ENCODE measurements at regions not wholly inside any gene's neighbourhood (a gene's known extent, or its start where the extent isn't known, plus 50 kb on each side); places are given as distances from the start of the nearest gene placed in this dataset.

- ChIA-PET CTCF (ENCODE audit: partially characterized antibody) (interaction anchor here (0.9 to 2.7 kb wide), 4 partner anchors 16 to 760 kb away, joined by 3 to 5 read pairs (median 4); no protein-coding TSS in a partner anchor), POLR2A (ENCODE audit: partially characterized antibody) (no interaction called here)
- Histone ChIP-seq H3K18ac (ENCODE audit: extremely low read depth, low read length) (no peak overlapping the region), H4K5ac (ENCODE audit: insufficient read length, low read depth, low read length) (no peak overlapping the region), H2BK20ac (ENCODE audit: low read length) (no peak overlapping the region), H3K14ac (ENCODE audit: insufficient read length) (no peak overlapping the region), H2AFZ (ENCODE audit: low read length) (no peak overlapping the region), H2BK120ac (replicated peaks; ENCODE audit: low read depth, low read length) (no peak overlapping the region), H2BK12ac (ENCODE audit: low read depth, low read length) (no peak overlapping the region), H4K8ac (ENCODE audit: extremely low read depth, insufficient read depth, low read length) (no peak overlapping the region), H4K20me1 (replicated peaks in 1 of 2; ENCODE audit: control insufficient read depth in 1 of 2, insufficient read depth in 2 of 2, low read length in 2 of 2) (no peaks in the 10 kb centered on the region), H3K4me1 (replicated peaks in 1 of 4; ENCODE audit: control insufficient read depth in 3 of 4, insufficient read depth in 4 of 4, low read length in 3 of 4) (no peaks in the 10 kb centered on the region), H3K56ac (replicated peaks; ENCODE audit: insufficient read length, low read depth, low read length) (no peak overlapping the region), H3K79me1 (ENCODE audit: low read depth, low read length) (no peaks in the 10 kb centered on the region), H3K23ac (ENCODE audit: insufficient read length) (no peak overlapping the region), H3K27ac (ENCODE audit: low read depth, low read length) (no peak overlapping the region), H3K36me3 (ENCODE audit: control insufficient read depth in 2 of 4, insufficient read depth in 4 of 4, low read length in 3 of 4) (no peaks in the 10 kb centered on the region), H4K91ac (replicated peaks; ENCODE audit: insufficient read length, low read length) (no peak overlapping the region), H3K9ac (replicated peaks in 1 of 4; ENCODE audit: extremely low read depth in 1 of 4, low read depth in 3 of 4, low read length in 3 of 4) (no peak overlapping the region), H2BK5ac (ENCODE audit: low read depth, low read length) (no peak overlapping the region), H3K4me2 (ENCODE audit: insufficient read depth in 1 of 2, low read depth in 2 of 2, low read length in 2 of 2) (no peak overlapping the region), H3K9me3 (ENCODE audit: insufficient read depth in 2 of 2, low read depth in 1 of 2, low read length in 1 of 2) (no peaks in the 10 kb centered on the region), H3K4ac (replicated peaks; ENCODE audit: insufficient read length, low read depth, low read length) (no peak overlapping the region), H3K79me2 (ENCODE audit: control insufficient read depth in 1 of 2, insufficient read depth in 2 of 2, low read length in 2 of 2) (no peaks in the 10 kb centered on the region), H2BK15ac (ENCODE audit: low read length) (no peak overlapping the region), H3K23me2 (ENCODE audit: low read depth, low read length) (no peaks in the 10 kb centered on the region), H3K27me3 (replicated peaks in 1 of 4; ENCODE audit: control insufficient read depth in 3 of 4, extremely low read depth in 1 of 4, insufficient read depth in 3 of 4, low read length in 3 of 4) (no peaks in the 10 kb centered on the region; a peak in 1 of 7 replicates), H3K4me3 (ENCODE audit: extremely low read depth in 1 of 4, insufficient read depth in 2 of 4, low read depth in 3 of 4, low read length in 4 of 4) (no peak overlapping the region), H2AK5ac (ENCODE audit: low read depth, low read length) (no peak overlapping the region)
- no peak for FAIRE-seq
- DNase-seq (ENCODE audit: low read depth in 1 of 2, low spot score in 2 of 2), result no peak
- 94% methylated on average over 5 of the region's 5 CpGs; no CpG with 5 or more reads in 1 of the 2 experiments for WGBS, 2 experiments (ENCODE audit: extremely low coverage in 1 of 2, insufficient coverage in 1 of 2, insufficient read length in 1 of 2, insufficient replicate concordance in 2 of 2, low coverage in 1 of 2, low lambda C conversion rate in 2 of 2, missing lambda C conversion rate in 1 of 2)
- no peak for TF ChIP-seq ATF3 (IDR thresholded peaks at IDR 0.05; ENCODE audit: insufficient read depth, low read depth, low read length)
These were observed 250.6 kb upstream of the DAPK1 start for GRCh38 chr9:87247097-87247496.
